Prostate gland (tissue), 2 donors: ENCODE measurements at regions not wholly inside any gene's neighbourhood (a gene's known extent, or its start where the extent isn't known, plus 50 kb on each side); places are given as distances from the start of the nearest gene placed in this dataset.

Experiments
- POLR2A ChIP-seq: fragments of 450-650 bp; IDR thresholded peaks from one replicate; pipeline ENCODE4 v1.6.1; 2016; ENCODE audit warnings: antibody characterized with exemption, mild to moderate bottlenecking
- POLR2AphosphoS5 ChIP-seq: sonication (generic); formaldehyde crosslinking; IDR thresholded peaks from one replicate; pipeline ENCODE4 v1.6.1; 2017; ENCODE audit warnings: antibody characterized with exemption
- TF ChIP-seq, protein P1 (sequence below), 4 experiments: fragments of 200-600 bp in 2 of 4; fragments of 450-650 bp in 2 of 4; sonication (generic) in 2 of 4; IDR thresholded peaks; 1 replicate in 3 of 4; 2 replicates in 1 of 4; pipeline ENCODE4 v1.5.1; 2016 to 2019; ENCODE audit warnings: antibody characterized with exemption in 4 of 4, mild to moderate bottlenecking in 2 of 4, moderate library complexity in 2 of 4

- TF ChIP-seq, protein P1, sequence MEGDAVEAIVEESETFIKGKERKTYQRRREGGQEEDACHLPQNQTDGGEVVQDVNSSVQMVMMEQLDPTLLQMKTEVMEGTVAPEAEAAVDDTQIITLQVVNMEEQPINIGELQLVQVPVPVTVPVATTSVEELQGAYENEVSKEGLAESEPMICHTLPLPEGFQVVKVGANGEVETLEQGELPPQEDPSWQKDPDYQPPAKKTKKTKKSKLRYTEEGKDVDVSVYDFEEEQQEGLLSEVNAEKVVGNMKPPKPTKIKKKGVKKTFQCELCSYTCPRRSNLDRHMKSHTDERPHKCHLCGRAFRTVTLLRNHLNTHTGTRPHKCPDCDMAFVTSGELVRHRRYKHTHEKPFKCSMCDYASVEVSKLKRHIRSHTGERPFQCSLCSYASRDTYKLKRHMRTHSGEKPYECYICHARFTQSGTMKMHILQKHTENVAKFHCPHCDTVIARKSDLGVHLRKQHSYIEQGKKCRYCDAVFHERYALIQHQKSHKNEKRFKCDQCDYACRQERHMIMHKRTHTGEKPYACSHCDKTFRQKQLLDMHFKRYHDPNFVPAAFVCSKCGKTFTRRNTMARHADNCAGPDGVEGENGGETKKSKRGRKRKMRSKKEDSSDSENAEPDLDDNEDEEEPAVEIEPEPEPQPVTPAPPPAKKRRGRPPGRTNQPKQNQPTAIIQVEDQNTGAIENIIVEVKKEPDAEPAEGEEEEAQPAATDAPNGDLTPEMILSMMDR (IDR thresholded peaks at IDR 0.05), result no peak
- no peak for TF ChIP-seq POLR2AphosphoS5
- no peak for TF ChIP-seq POLR2A
Measured at GRCh38 chr9:126166866-126167265, 159.8 kb upstream of the MVB12B start.
